ENCODE measurements at regions not wholly inside any gene's neighbourhood (a gene's known extent, or its start where the extent isn't known, plus 50 kb on each side); places are given as distances from the start of the nearest gene placed in this dataset.

GRCh38 chr5:179432547-179432946 lies 87.3 kb upstream of the ADAMTS2 start:
- TF ChIP-seq CTCF (conservative IDR thresholded peaks at IDR 0.05; ENCODE audit: low read length) (no peak), EZH2phosphoT487 (IDR thresholded peaks at IDR 0.05; ENCODE audit: borderline replicate concordance) (no peak)
